ENCODE measurements at regions not wholly inside any gene's neighbourhood (a gene's known extent, or its start where the extent isn't known, plus 50 kb on each side); places are given as distances from the start of the nearest gene placed in this dataset.

DNA sequence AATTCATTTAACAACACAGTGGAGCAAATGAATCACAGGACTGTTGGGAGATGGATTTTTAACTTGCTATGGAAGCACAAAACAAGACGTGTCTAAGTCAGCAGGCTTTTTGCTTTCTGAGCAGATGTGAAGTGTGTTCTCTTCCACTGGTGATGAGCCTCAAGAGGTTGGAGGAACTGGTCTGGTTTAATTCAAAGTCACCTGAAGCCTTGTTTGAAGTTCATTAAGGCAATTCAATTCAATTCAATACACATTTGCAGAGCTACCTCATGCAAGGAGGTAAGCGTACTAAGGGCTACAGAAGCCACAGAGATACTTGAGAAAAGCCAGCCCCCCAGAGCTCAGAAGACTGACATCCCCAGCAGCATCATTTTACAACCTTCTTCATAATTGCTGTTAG, 68.4 kb upstream of the PALS2 start:
- TF ChIP-seq FOXP2 (optimal IDR thresholded peaks at IDR 0.05; ENCODE audit: borderline replicate concordance, extremely low read depth, extremely low read length, insufficient read depth) (no peak), SIN3A (IDR thresholded peaks at IDR 0.05; ENCODE audit: borderline replicate concordance, insufficient read depth, low read length) (no peak), TAF1 (IDR thresholded peaks at IDR 0.05; ENCODE audit: borderline replicate concordance, insufficient read depth, low read length) (no peak)
- TF ChIP-seq, protein P1, sequence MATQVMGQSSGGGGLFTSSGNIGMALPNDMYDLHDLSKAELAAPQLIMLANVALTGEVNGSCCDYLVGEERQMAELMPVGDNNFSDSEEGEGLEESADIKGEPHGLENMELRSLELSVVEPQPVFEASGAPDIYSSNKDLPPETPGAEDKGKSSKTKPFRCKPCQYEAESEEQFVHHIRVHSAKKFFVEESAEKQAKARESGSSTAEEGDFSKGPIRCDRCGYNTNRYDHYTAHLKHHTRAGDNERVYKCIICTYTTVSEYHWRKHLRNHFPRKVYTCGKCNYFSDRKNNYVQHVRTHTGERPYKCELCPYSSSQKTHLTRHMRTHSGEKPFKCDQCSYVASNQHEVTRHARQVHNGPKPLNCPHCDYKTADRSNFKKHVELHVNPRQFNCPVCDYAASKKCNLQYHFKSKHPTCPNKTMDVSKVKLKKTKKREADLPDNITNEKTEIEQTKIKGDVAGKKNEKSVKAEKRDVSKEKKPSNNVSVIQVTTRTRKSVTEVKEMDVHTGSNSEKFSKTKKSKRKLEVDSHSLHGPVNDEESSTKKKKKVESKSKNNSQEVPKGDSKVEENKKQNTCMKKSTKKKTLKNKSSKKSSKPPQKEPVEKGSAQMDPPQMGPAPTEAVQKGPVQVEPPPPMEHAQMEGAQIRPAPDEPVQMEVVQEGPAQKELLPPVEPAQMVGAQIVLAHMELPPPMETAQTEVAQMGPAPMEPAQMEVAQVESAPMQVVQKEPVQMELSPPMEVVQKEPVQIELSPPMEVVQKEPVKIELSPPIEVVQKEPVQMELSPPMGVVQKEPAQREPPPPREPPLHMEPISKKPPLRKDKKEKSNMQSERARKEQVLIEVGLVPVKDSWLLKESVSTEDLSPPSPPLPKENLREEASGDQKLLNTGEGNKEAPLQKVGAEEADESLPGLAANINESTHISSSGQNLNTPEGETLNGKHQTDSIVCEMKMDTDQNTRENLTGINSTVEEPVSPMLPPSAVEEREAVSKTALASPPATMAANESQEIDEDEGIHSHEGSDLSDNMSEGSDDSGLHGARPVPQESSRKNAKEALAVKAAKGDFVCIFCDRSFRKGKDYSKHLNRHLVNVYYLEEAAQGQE (IDR thresholded peaks at IDR 0.05; ENCODE audit: insufficient read depth in 1 of 2, low read depth in 2 of 2, low read length in 2 of 2): no peak

All from PFSK-1 (cell line).